Prostate gland (tissue), 2 donors: ENCODE measurements at regions not wholly inside any gene's neighbourhood (a gene's known extent, or its start where the extent isn't known, plus 50 kb on each side); places are given as distances from the start of the nearest gene placed in this dataset.
"Not testable (repeated sequence)": the region's sequence is repeated elsewhere in the genome, so short reads cannot be mapped to it uniquely, and the experiment has no call there.

Source experiments
- DNase-seq: peaks from one replicate; pipeline ENCODE4 v3.0.0-alpha.2; 2019; ENCODE audit warnings: low spot score
- H3K27ac ChIP-seq, 2 donors: fragments of 200-600 bp; sonication (generic); 2 replicates each; pipeline ENCODE4 v1.5.1; 2017 to 2019
- H3K27me3 ChIP-seq: fragments of 200-600 bp; sonication (generic); replicated peaks from 2 replicates; pipeline ENCODE4 v1.5.1; 2019; ENCODE audit not compliant: insufficient read depth
- H3K36me3 ChIP-seq, 2 donors: fragments of 200-600 bp; sonication (generic); 1 replicate in 1 of 2; 2 replicates in 1 of 2; pipeline versions ENCODE4 v1.5.1 to v1.8.1; 2017 to 2019
- H3K4me1 ChIP-seq: fragments of 200-600 bp; sonication (generic); replicated peaks from 2 replicates; pipeline ENCODE4 v1.5.1; 2019
- H3K4me3 ChIP-seq, 2 donors: fragments of 200-600 bp; sonication (generic); 2 replicates each; pipeline ENCODE4 v1.5.1; 2017 to 2019
- H3K9me3 ChIP-seq: fragments of 200-600 bp; sonication (generic); 2 replicates; pipeline ENCODE4 v1.5.1; 2017
- CTCF ChIP-seq, 4 experiments: fragments of 200-600 bp in 2 of 4; fragments of 450-650 bp in 2 of 4; sonication (generic) in 2 of 4; IDR thresholded peaks; 1 replicate in 3 of 4; 2 replicates in 1 of 4; pipeline ENCODE4 v1.5.1; 2016 to 2019; ENCODE audit warnings: antibody characterized with exemption in 4 of 4, mild to moderate bottlenecking in 2 of 4, moderate library complexity in 2 of 4
- POLR2A ChIP-seq: fragments of 450-650 bp; IDR thresholded peaks from one replicate; pipeline ENCODE4 v1.6.1; 2016; ENCODE audit warnings: antibody characterized with exemption, mild to moderate bottlenecking
- POLR2AphosphoS5 ChIP-seq: sonication (generic); formaldehyde crosslinking; IDR thresholded peaks from one replicate; pipeline ENCODE4 v1.6.1; 2017; ENCODE audit warnings: antibody characterized with exemption
- WGBS: methylation state at CpG from one replicate; pipeline ENCODE4 v1.1.5; 2018; 5-methylcytosine and 5-hydroxymethylcytosine counted together
- intact Hi-C: fragments of 100-400 bp; cut with DNase I; formaldehyde crosslinking; loops from one replicate; pipeline ENCODE4 v1.14.2; 2022

- WGBS = 59% methylated on average over 2 of the region's 2 CpGs
- intact Hi-C loops = no loop called here
- Histone ChIP-seq H3K4me1 (no peaks in the 10 kb centered on the region), H3K27ac (no peak overlapping the region), H3K27me3 (no peaks in the 10 kb centered on the region), H3K36me3 (no peaks in the 10 kb centered on the region), H3K9me3 (no peaks in the 10 kb centered on the region), H3K4me3 (no peak overlapping the region)
- no peak for TF ChIP-seq CTCF (IDR thresholded peaks at IDR 0.05)
- TF ChIP-seq POLR2A = no peak
- no peak for TF ChIP-seq POLR2AphosphoS5
- no peak for DNase-seq
Observed at GRCh38 chr5:66368811-66369210, 224.7 kb downstream of the SREK1 start.

- H3K27ac ChIP-seq = no peak overlapping the region
- intact Hi-C loops = no loop called here
- no peaks in the 10 kb centered on the region for H3K4me1 ChIP-seq
- H3K4me3 ChIP-seq = no peak overlapping the region
- H3K36me3 ChIP-seq = no peaks in the 10 kb centered on the region
- no peak for DNase-seq
- no peaks in the 10 kb centered on the region for H3K27me3 ChIP-seq
- H3K9me3 ChIP-seq = no peaks in the 10 kb centered on the region
- TF ChIP-seq POLR2AphosphoS5 = no peak
- TF ChIP-seq POLR2A = no peak
- TF ChIP-seq CTCF (IDR thresholded peaks at IDR 0.05) = no peak
Observed at GRCh38 chr5:66377747-66378146, 218.4 kb upstream of the MAST4 start.

- Histone ChIP-seq H3K9me3 (no peaks in the 10 kb centered on the region), H3K4me3 (no peak overlapping the region), H3K27me3 (no peaks in the 10 kb centered on the region), H3K36me3 (no peaks in the 10 kb centered on the region), H3K4me1 (no peaks in the 10 kb centered on the region), H3K27ac (no peak overlapping the region)
- intact Hi-C loops = no loop called here
- no peak for TF ChIP-seq CTCF (IDR thresholded peaks at IDR 0.05)
- TF ChIP-seq POLR2A = no peak
- no peak for TF ChIP-seq POLR2AphosphoS5
- WGBS = 69% methylated on average over 1 of the region's 1 CpG
- DNase-seq = no peak
Observed at GRCh38 chr5:66378407-66378806, 217.8 kb upstream of the MAST4 start.

GRCh38 chr5:66382152-66382551 lies 214.0 kb upstream of the MAST4 start:
- WGBS = 76% methylated on average over 3 of the region's 3 CpGs
- DNase-seq = no peak
- Histone ChIP-seq H3K27me3 (no peaks in the 10 kb centered on the region), H3K4me1 (no peaks in the 10 kb centered on the region), H3K27ac (no peak overlapping the region), H3K9me3 (no peaks in the 10 kb centered on the region), H3K36me3 (no peaks in the 10 kb centered on the region), H3K4me3 (no peak overlapping the region)
- TF ChIP-seq POLR2A (no peak), CTCF (IDR thresholded peaks at IDR 0.05) (no peak), POLR2AphosphoS5 (no peak)
- intact Hi-C loops = no loop called here

- H3K36me3 ChIP-seq, DNase-seq, H3K27ac ChIP-seq, intact Hi-C loops, H3K4me1 ChIP-seq, H3K4me3 ChIP-seq, H3K27me3 ChIP-seq, H3K9me3 ChIP-seq: not testable (repeated sequence)
- 70% methylated on average over 3 of the region's 3 CpGs for WGBS
Observed at GRCh38 chr5:66405145-66405544, 191.0 kb upstream of the MAST4 start.
